HG03558 (cell line): ENCODE measurements at regions not wholly inside any gene's neighbourhood (a gene's known extent, or its start where the extent isn't known, plus 50 kb on each side); places are given as distances from the start of the nearest gene placed in this dataset.

Source experiments
- ATAC-seq: cut with Tn5 transposase; IDR thresholded peaks from one replicate; pipeline ENCODE4 v1.9.1; 2021; ENCODE audit warnings: moderate number of reproducible peaks; ENCODE audit not compliant: unreplicated experiment; ENCODE audit errors: extremely low read depth

DNA sequence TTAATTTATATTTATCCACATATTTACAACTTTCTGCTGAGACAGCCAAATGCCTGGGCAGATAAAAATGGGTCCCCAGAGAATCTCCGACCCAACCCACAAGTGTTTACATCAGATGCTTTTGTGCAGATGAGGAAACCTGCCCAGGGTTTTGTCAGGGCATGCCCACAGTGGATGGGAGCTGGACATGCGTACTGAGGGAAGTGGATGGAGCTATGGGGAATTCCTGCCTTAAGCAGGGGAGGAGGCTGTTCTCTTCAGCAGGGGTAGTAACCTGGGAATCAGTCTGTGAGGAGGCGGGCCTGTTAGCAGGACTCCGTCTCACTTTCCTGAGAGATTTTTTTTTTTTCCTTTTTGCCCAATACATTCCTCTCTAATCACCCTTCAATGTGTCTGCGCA is 122.9 kb downstream of the RFC3 start:
- no peak for ATAC-seq

DNA sequence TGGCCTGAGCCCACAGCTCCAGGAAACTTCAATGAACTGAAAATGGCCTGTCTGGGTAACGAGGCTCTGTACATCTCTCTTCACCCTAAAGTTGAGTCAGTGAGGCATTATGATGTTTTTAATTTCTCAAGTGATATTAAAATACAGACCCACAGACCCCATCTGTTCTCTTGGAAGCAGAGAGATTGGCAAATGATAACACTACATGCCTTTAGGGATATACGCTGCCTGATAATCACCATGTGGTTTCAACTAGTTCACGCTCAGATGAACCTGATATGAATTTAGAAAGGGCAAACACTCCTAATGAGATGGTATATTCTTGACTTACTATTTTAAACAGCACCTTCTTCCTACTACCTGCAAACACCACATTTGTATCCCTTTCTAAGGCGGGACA is 127.5 kb downstream of the RFC3 start:
- no peak for ATAC-seq

DNA sequence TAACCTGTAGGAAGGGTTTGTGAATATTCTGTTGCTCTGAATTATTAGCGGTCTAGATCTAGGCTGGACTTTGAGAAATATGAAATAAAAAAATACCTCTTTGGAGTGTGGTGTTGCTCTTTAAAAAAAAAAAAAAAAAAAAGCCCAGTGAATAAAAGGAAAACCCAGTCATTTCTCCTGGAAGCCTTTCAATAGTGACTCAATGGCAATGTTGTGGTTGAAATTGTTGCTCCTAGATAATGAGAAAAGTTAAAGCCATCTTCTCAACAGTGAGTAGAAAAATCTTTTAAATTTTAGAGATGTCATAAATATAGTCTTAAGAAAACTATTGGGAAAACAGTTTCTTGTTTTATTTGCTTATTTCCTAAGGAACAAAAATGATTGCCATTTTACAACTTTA is 135.3 kb downstream of the RFC3 start:
- no peak for ATAC-seq

GRCh38 chr13:33953781-33954180 is 135.8 kb downstream of the RFC3 start:
- ATAC-seq: no peak

DNA sequence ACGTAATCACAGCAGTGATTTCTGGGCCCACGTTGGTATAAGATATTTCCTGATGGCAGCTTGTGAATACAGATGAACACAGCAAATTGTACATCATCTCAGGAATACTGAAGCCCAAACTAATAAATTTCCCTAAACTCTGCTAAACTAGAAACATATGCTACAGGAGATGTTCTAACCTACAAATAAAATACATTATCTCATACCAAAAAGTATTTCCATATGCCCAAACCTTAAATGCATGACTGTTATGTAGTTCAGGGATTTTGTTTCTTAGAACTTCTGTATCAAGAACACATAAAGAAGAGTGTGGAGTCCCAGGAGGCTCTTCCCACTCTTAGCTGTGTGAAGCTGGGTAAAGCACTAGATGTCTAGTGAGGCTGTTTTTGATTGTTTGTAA is 138.4 kb downstream of the RFC3 start:
- ATAC-seq: no peak

- ATAC-seq: no peak
Observed at GRCh38 chr13:33957497-33957905, 139.6 kb downstream of the RFC3 start.

DNA sequence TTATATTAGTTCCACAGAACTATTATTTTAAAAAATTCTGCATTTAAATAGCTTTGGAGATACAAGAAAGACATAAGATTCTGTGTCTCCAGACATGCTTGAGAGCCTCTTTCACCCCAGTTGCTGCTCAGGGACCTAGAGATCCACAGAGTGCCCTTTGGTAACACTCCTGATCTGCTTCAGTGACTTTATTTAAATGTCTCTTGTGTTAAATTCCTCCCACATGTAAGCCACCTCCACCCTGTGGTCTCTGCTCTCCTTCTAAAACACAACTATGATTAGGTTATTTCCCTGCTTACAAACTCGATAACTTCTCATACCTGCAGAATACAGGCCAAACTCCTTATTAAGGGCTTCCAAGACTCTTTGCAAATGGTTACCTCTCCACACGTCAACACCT is 141.0 kb downstream of the RFC3 start:
- no peak for ATAC-seq

- no peak for ATAC-seq
Observed at GRCh38 chr13:33963134-33963533, 145.2 kb downstream of the RFC3 start.

DNA sequence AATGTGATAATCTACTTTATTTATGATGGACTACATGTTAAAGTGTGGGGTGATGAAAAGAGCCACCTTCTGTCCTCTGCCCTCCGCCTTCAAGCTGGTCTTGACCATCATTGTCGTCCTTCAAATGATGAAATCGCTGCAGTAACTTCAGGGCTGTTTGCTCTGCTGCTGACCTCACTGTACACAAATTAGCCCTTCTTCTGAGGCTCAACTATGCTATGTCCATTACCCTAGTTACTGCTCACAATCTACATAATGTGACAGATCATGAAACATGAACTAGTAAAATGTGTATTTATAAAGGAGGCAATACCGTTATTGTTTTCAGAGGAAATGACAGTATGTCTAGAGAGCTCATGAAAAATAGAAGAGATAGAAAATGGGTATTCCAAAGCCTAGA is 145.9 kb downstream of the RFC3 start:
- no peak for ATAC-seq

- ATAC-seq: no peak
Observed at GRCh38 chr13:33968520-33969507, 150.9 kb downstream of the RFC3 start.

DNA sequence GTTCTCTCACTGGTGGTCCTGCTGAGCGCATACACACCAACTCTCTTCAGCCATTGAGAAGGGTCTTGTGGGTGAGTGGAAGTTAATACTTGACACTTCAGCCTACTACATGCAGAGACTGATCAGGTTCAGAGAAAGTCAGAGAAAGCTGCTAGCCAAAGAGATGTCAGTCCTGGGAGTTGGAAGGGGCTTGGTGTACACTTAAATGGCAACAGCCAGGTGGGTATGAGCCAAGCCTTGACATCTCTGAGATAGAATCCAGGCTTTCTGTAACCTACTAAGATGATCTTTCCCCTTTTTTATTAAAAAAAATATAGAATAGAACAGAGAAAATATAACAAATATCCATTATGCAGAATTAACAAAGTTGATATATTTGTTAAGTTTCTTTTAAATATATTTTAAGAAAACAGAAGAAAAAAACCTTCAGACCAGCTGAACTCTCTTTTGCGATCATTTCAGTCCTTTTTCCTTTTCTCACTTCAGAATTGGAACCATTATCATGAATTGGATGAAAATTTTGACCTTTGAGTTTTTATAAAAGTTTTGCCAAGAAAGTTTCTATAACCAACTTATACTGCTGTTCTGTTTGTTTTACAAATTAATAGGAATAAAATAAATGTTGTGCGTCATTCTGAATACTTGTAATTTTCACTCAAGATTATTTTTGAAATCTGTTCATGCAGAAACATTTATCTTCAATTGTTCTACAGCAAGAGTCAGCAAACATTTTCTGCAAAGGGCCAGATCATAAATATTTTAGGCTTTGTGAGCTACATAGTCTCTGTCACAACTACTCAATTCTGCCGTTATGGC is 153.0 kb downstream of the RFC3 start:
- ATAC-seq: no peak

DNA sequence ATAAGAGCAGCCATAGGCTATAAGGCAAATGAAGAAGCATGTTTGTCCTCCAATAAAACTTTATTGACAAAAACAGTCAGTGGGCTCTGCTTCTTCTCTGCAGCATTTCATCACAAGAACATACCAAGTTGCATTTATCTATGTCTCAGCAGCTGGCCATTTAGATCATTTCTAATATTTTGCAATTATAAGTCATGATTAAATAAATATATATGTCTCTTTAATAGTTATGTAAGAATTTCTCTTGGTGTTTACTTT is 153.5 kb downstream of the RFC3 start:
- no peak for ATAC-seq

DNA sequence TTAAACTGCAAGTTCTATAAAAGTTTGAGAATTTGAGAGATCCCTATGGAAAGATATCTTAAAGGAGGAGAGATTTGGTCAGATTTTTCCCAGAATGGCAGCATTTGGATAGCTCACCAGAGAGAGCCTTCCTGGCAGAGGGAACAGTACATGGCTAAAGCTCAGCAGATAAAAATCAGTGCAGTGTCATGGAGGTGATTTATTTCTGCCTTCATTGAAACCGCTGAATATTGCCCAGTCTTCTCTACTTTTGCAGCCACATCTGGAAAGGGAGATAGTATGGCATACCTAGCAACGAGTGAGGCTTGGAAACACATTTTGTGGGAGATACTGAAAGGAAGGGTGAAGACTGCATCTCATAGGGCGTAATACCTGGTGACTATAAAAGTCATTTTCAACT is 155.2 kb downstream of the RFC3 start:
- ATAC-seq: no peak

GRCh38 chr13:33976965-33977364 is 159.0 kb downstream of the RFC3 start:
- no peak for ATAC-seq

GRCh38 chr13:33978653-33979052 is 160.7 kb downstream of the RFC3 start:
- ATAC-seq: no peak

- no peak for ATAC-seq
Observed at GRCh38 chr13:33992881-33993336, 175.0 kb downstream of the RFC3 start.

DNA sequence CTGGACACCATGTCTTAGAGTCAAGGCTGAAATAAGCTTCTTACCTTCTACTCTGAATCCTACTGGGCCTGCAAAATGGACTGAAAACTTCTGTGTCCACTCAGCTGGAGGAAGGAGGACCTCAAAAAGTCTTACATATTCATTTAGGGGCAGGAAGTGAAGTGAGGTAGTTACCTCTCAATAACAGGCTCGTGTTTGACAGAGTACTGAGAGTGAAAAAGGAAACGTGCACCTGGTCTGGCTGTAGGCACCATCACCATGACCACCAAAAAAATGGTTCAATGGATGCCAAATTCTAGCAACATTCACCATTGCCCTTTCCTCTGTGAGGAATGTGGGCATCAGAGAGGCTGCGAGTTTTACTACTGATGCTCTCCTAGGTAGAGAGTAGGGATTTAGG is 176.2 kb downstream of the RFC3 start:
- no peak for ATAC-seq

- no peak for ATAC-seq
Observed at GRCh38 chr13:33994826-33995502, 177.0 kb downstream of the RFC3 start.

DNA sequence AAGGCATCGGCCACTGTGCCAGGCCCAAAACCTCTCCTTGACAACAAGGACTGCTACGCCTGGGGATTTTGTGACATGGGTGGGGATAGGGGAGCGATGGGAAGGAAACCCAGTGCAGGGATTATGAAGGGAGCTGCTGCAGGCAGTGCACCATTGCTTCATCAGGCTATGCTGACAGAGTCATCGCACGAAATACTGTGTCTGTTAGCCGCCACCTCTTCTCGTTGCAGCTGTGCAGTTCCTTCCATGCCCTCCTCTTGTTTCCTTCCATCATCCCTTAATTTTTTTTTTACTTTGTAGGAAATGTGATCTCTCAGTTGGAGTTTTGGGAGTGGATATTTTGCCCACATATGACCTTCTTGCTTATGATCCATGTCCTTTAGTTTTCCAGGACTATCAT is 178.7 kb downstream of the RFC3 start:
- no peak for ATAC-seq

DNA sequence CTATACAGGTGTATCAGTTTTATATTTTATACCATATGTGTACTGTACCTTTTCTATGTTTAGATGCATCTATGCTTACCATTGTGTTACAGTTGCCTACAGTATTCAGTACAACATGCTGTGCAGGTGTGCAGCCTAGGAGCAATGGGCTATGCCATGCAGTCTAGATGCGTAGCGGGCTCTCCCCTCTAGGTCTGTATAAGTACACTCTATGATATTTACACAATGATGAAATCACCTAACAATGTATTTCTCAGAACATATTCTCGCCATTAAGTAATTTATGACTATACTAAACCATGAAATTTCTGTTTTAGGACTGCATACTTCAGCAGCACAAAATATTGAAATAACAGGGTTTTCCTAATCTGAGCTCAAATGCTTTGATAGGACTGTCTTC is 179.6 kb downstream of the RFC3 start:
- no peak for ATAC-seq
